ENCODE measurements at regions not wholly inside any gene's neighbourhood (a gene's known extent, or its start where the extent isn't known, plus 50 kb on each side); places are given as distances from the start of the nearest gene placed in this dataset.

DNA sequence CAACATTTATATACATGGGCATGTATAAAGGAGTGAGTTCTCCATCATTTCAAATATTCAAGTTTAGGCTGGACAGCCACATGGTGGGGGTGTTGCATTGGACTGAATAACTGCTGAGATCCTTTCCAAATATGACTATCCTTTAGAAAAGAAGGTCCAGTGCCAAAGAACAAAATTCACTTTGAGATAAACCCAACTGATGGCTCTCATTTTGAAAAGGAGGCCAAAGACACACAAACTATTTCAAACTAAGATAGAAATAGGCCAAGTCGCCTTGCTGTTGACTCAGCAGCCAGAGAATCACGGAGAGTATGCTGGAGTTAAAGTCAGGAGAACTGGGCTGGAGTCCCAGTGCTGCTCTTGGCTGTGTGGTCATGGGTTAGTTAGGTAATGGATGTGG lies 204.5 kb upstream of the LRATD1 start:
- Mint-ChIP-seq H3K9me3 (ENCODE audit: unreplicated experiment) (no peaks in the 10 kb centered on the region), H3K27me3 (ENCODE audit: unreplicated experiment) (peaks cover 2% of the 10 kb centered on the region), H3K27ac (ENCODE audit: unreplicated experiment) (no peak overlapping the region), H3K4me1 (ENCODE audit: unreplicated experiment) (no peaks in the 10 kb centered on the region), H3K4me3 (ENCODE audit: unreplicated experiment) (no peak overlapping the region), H3K36me3 (ENCODE audit: low read depth, unreplicated experiment) (no peaks in the 10 kb centered on the region)
- DNase-seq (ENCODE audit: low spot score) = no peak
- TF ChIP-seq, protein P1, sequence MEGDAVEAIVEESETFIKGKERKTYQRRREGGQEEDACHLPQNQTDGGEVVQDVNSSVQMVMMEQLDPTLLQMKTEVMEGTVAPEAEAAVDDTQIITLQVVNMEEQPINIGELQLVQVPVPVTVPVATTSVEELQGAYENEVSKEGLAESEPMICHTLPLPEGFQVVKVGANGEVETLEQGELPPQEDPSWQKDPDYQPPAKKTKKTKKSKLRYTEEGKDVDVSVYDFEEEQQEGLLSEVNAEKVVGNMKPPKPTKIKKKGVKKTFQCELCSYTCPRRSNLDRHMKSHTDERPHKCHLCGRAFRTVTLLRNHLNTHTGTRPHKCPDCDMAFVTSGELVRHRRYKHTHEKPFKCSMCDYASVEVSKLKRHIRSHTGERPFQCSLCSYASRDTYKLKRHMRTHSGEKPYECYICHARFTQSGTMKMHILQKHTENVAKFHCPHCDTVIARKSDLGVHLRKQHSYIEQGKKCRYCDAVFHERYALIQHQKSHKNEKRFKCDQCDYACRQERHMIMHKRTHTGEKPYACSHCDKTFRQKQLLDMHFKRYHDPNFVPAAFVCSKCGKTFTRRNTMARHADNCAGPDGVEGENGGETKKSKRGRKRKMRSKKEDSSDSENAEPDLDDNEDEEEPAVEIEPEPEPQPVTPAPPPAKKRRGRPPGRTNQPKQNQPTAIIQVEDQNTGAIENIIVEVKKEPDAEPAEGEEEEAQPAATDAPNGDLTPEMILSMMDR (IDR thresholded peaks at IDR 0.05; ENCODE audit: unreplicated experiment) = no peak

DNA sequence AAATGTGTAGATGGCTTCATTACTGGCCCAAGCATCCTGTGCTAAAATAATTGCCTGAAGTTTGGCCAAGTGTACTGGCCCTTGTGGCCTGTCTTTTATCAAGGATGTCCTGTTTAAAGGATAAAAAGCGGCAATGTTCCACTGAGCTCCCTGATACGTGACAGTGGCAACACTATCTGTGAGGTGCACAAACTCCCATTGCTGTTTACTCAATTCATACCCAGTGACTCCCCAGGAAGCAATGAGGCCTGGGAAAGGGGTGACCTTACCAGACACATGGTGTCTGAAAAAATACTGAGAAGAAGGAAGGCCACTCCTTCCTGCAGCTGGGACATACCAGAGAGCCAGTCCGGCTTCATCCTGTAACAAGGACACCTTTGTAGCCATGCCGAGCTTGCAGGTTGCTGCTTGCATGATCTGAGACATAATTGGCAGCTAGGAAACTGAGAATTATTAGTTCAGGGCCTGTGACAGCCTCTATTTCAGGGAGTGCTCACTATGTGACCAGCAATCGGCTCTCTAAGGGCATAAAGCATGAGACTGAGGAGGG lies 198.5 kb upstream of the LRATD1 start:
- Mint-ChIP-seq H3K4me1 (ENCODE audit: unreplicated experiment) (no peaks in the 10 kb centered on the region), H3K9me3 (ENCODE audit: unreplicated experiment) (no peaks in the 10 kb centered on the region), H3K27me3 (ENCODE audit: unreplicated experiment) (no peaks in the 10 kb centered on the region), H3K36me3 (ENCODE audit: low read depth, unreplicated experiment) (no peaks in the 10 kb centered on the region), H3K27ac (ENCODE audit: unreplicated experiment) (no peak overlapping the region), H3K4me3 (ENCODE audit: unreplicated experiment) (no peak overlapping the region)
- TF ChIP-seq, protein P1 (IDR thresholded peaks at IDR 0.05; ENCODE audit: unreplicated experiment) = no peak
- no peak for DNase-seq (ENCODE audit: low spot score)

DNA sequence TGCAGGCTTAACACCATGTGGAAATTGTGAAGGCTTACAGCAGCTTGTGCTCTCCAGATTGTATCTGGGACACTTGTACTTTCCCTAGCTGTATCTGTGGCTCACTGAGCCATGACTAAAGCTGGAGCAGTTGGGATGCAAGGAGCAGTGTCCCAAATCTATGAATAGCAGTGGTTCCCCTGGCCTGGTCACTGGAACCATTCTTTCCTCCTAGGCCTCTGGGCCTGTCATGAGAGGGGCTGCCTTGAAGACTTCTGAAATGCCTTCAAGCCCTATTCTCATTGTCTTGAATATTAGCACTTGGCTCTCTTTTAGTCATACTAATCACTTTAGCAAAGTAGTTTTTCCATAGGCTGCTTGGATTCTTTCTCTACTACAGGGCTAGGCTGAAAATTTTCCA lies 186.8 kb upstream of the LRATD1 start:
- H3K27ac Mint-ChIP-seq (ENCODE audit: unreplicated experiment) = no peak overlapping the region
- H3K36me3 Mint-ChIP-seq (ENCODE audit: low read depth, unreplicated experiment) = peaks cover 6% of the 10 kb centered on the region
- peaks cover 15% of the 10 kb centered on the region for H3K9me3 Mint-ChIP-seq (ENCODE audit: unreplicated experiment)
- no peaks in the 10 kb centered on the region for H3K27me3 Mint-ChIP-seq (ENCODE audit: unreplicated experiment)
- TF ChIP-seq, protein P1 (IDR thresholded peaks at IDR 0.05; ENCODE audit: unreplicated experiment) = no peak
- no peak overlapping the region for H3K4me3 Mint-ChIP-seq (ENCODE audit: unreplicated experiment)
- no peak for DNase-seq (ENCODE audit: low spot score)
- no peaks in the 10 kb centered on the region for H3K4me1 Mint-ChIP-seq (ENCODE audit: unreplicated experiment)

DNA sequence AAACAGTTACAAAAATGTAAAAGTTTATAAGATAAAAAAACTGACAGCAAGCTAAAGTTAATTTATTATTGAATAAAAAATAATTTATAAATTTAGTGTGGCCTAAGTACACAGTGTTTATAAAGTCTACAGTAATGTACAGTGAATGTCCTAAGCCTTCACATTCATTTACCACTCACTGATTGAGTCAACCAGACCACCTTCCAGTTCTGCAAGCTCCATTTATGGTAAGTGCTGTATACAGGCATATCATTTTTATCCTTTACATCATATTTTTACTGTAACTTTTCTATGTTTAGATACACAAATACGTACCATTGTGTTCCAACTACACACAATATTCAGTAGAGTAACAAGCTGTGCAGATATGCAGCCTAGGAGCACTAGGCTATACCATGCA lies 184.2 kb upstream of the LRATD1 start:
- DNase-seq (ENCODE audit: low spot score) = no peak
- Mint-ChIP-seq H3K36me3 (ENCODE audit: low read depth, unreplicated experiment) (peaks cover 6% of the 10 kb centered on the region), H3K4me3 (ENCODE audit: unreplicated experiment) (no peak overlapping the region), H3K27me3 (ENCODE audit: unreplicated experiment) (no peaks in the 10 kb centered on the region), H3K4me1 (ENCODE audit: unreplicated experiment) (no peaks in the 10 kb centered on the region), H3K9me3 (ENCODE audit: unreplicated experiment) (peaks cover 15% of the 10 kb centered on the region), H3K27ac (ENCODE audit: unreplicated experiment) (no peak overlapping the region)
- TF ChIP-seq, protein P1 (IDR thresholded peaks at IDR 0.05; ENCODE audit: unreplicated experiment) = no peak

DNA sequence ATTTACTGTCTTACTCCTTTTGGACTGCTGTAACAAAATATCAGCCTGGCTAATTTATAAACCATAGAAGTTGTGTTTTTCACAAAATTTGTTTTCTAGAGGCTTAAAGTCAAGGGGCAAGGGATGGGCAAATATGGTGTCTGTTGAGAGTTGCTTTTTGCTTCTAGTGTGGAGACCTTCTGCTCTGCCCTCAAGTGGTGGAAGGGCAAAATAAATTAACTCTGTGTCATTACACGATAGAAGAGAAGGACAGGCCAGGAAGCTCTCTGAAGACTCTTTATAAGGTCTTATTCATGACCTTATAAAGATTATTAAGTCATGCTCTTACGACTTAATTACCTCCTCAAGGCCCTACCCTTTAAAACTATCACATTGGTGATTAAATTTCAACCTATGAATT lies 181.2 kb upstream of the LRATD1 start:
- DNase-seq (ENCODE audit: low spot score) = no peak
- Mint-ChIP-seq H3K4me3 (ENCODE audit: unreplicated experiment) (no peak overlapping the region), H3K27ac (ENCODE audit: unreplicated experiment) (no peak overlapping the region), H3K27me3 (ENCODE audit: unreplicated experiment) (no peaks in the 10 kb centered on the region), H3K36me3 (ENCODE audit: low read depth, unreplicated experiment) (peaks cover under 1% of the 10 kb centered on the region), H3K9me3 (ENCODE audit: unreplicated experiment) (peaks cover 8% of the 10 kb centered on the region), H3K4me1 (ENCODE audit: unreplicated experiment) (no peaks in the 10 kb centered on the region)
- TF ChIP-seq, protein P1 (IDR thresholded peaks at IDR 0.05; ENCODE audit: unreplicated experiment) = no peak
